MCF 10A (cell line): ENCODE measurements at regions not wholly inside any gene's neighbourhood (a gene's known extent, or its start where the extent isn't known, plus 50 kb on each side); places are given as distances from the start of the nearest gene placed in this dataset.

Source experiments
- BruUV-seq: library from RNA; stranded (reverse); fragments of 400-500 nt; replicated peaks from 2 replicates; lab custom pipeline; 2021; lab: Mats Ljungman, UMichigan
- CTCF ChIA-PET: fragments of 300-600 bp; sonication (Branson Sonifier 250); formaldehyde crosslinking; extraction: SDS; loops from one replicate; lab custom pipeline; 2021; ENCODE audit warnings: antibody characterized with exemption, inconsistent platforms; lab: Yijun Ruan, JAX
- POLR2A ChIA-PET: fragments of 300-600, 350-650 bp; sonication (Branson Sonifier 250); formaldehyde crosslinking; extraction: SDS; loops from one replicate; lab custom pipeline; 2020; ENCODE audit warnings: antibody characterized with exemption, inconsistent platforms; lab: Yijun Ruan, JAX
- DNase-seq: peaks from one replicate; pipeline ENCODE4 v3.0.0-alpha.2; 2018; ENCODE audit not compliant: unreplicated experiment
- H3K27ac Mint-ChIP-seq: one replicate; pipeline ENCODE4 v1.8.0; 2022; ENCODE audit warnings: mild to moderate bottlenecking, low read depth, mixed read lengths; ENCODE audit not compliant: unreplicated experiment
- H3K27me3 Mint-ChIP-seq: one replicate; pipeline ENCODE4 v1.8.0; 2022; ENCODE audit warnings: mixed read lengths; ENCODE audit not compliant: insufficient read depth, unreplicated experiment
- H3K36me3 Mint-ChIP-seq: one replicate; pipeline ENCODE4 v1.8.0; 2022; ENCODE audit warnings: mild to moderate bottlenecking, moderate library complexity, mixed read lengths; ENCODE audit not compliant: insufficient read depth, unreplicated experiment
- H3K4me1 Mint-ChIP-seq: one replicate; pipeline ENCODE4 v1.8.0; 2022; ENCODE audit warnings: mixed read lengths; ENCODE audit not compliant: insufficient read depth, unreplicated experiment
- H3K4me3 Mint-ChIP-seq: one replicate; pipeline ENCODE4 v1.8.0; 2022; ENCODE audit warnings: mild to moderate bottlenecking, moderate library complexity, mixed read lengths; ENCODE audit not compliant: unreplicated experiment
- H3K9me3 Mint-ChIP-seq: one replicate; pipeline ENCODE4 v1.8.0; 2022; ENCODE audit warnings: mixed read lengths; ENCODE audit not compliant: unreplicated experiment
- CTCF ChIP-seq: fragments of 200-600 bp; IDR thresholded peaks from one replicate; pipeline ENCODE4 v1.8.0; 2022; ENCODE audit warnings: antibody characterized with exemption, mild to moderate bottlenecking; ENCODE audit not compliant: unreplicated experiment
- intact Hi-C: fragments of 100-400 bp; cut with micrococcal nuclease; formaldehyde crosslinking; loops from 2 replicates; pipeline ENCODE4 v1.14.1; 2022

- CTCF ChIA-PET, result interaction anchor here (0.6 kb wide), 1 partner anchor 49 kb away, joined by 5 read pairs; no protein-coding TSS in a partner anchor
These were observed 554.8 kb downstream of the NUF2 start for GRCh38 chr1:163876546-163876945.

GRCh38 chr1:163877016-163877415 lies 555.3 kb downstream of the NUF2 start:
- CTCF ChIA-PET, result interaction anchor here (0.6 kb wide), 1 partner anchor 66 kb away, joined by 3 read pairs; no protein-coding TSS in a partner anchor
- no peaks in the 10 kb centered on the region for H3K36me3 Mint-ChIP-seq
- no TSS peak for BruUV-seq
- no peak overlapping the region for H3K4me3 Mint-ChIP-seq
- H3K9me3 Mint-ChIP-seq, result no peaks in the 10 kb centered on the region
- H3K27ac Mint-ChIP-seq, result peak overlapping the region; percentile 20
- TF ChIP-seq CTCF, result no peak
- intact Hi-C loops, result no loop called here
- POLR2A ChIA-PET, result interaction anchor here (0.6 kb wide), 1 partner anchor 900 kb away, joined by 3 read pairs; no protein-coding TSS in a partner anchor
- H3K4me1 Mint-ChIP-seq, result peaks cover 12% of the 10 kb centered on the region
- no peak for DNase-seq
- H3K27me3 Mint-ChIP-seq, result no peaks in the 10 kb centered on the region

More at GRCh38 chr1:163876546-163876945, 554.8 kb downstream of the NUF2 start:
- Mint-ChIP-seq H3K4me1 (peaks cover 12% of the 10 kb centered on the region), H3K27me3 (no peaks in the 10 kb centered on the region), H3K9me3 (no peaks in the 10 kb centered on the region), H3K36me3 (no peaks in the 10 kb centered on the region), H3K4me3 (no peak overlapping the region), H3K27ac (no peak overlapping the region)
- BruUV-seq, result no TSS peak
- no peak for TF ChIP-seq CTCF
- DNase-seq, result no peak
- POLR2A ChIA-PET, result no interaction called here
- intact Hi-C loops, result no loop called here

GRCh38 chr1:163885510-163885909 lies 563.8 kb downstream of the NUF2 start:
- H3K4me3 Mint-ChIP-seq, result no peak overlapping the region
- H3K27ac Mint-ChIP-seq, result no peak overlapping the region
- CTCF ChIA-PET, result interaction anchor here (1.3 kb wide), 1 partner anchor 40 kb away, joined by 3 read pairs; no protein-coding TSS in a partner anchor

GRCh38 chr1:163896001-163896400 lies 574.2 kb downstream of the NUF2 start:
- TF ChIP-seq CTCF, result no peak
- Mint-ChIP-seq H3K27ac (no peak overlapping the region), H3K4me3 (no peak overlapping the region), H3K9me3 (no peaks in the 10 kb centered on the region), H3K4me1 (no peaks in the 10 kb centered on the region), H3K36me3 (no peaks in the 10 kb centered on the region), H3K27me3 (no peaks in the 10 kb centered on the region)
- intact Hi-C loops, result no loop called here
- POLR2A ChIA-PET, result no interaction called here
- CTCF ChIA-PET, result interaction anchor here (1.5 kb wide), 1 partner anchor 20 kb away, joined by 4 read pairs; no protein-coding TSS in a partner anchor
- no TSS peak for BruUV-seq
- no peak for DNase-seq

More at GRCh38 chr1:163885510-163885909, 563.8 kb downstream of the NUF2 start:
- H3K36me3 Mint-ChIP-seq, result no peaks in the 10 kb centered on the region
- H3K4me1 Mint-ChIP-seq, result no peaks in the 10 kb centered on the region
- H3K9me3 Mint-ChIP-seq, result no peaks in the 10 kb centered on the region
- no peaks in the 10 kb centered on the region for H3K27me3 Mint-ChIP-seq
- POLR2A ChIA-PET, result no interaction called here
- TF ChIP-seq CTCF, result no peak
- intact Hi-C loops, result no loop called here
- BruUV-seq, result no TSS peak
- no peak for DNase-seq
